Colonic mucosa (tissue), 4 donors: ENCODE measurements at regions not wholly inside any gene's neighbourhood (a gene's known extent, or its start where the extent isn't known, plus 50 kb on each side); places are given as distances from the start of the nearest gene placed in this dataset.

Source experiments
- DNase-seq: peaks from one replicate; pipeline ENCODE4 v3.0.0-alpha.2; 2020
- H3K27ac ChIP-seq: fragments of 200-600 bp; one replicate; pipeline ENCODE4 v1.8.0; 2021
- H3K27me3 ChIP-seq: fragments of 200-600 bp; one replicate; pipeline ENCODE4 v1.8.0; 2021
- H3K36me3 ChIP-seq: fragments of 200-600 bp; one replicate; pipeline ENCODE4 v1.8.0; 2021
- H3K4me1 ChIP-seq: fragments of 200-600 bp; one replicate; pipeline ENCODE4 v1.8.0; 2021; ENCODE audit warnings: mild to moderate bottlenecking
- H3K4me3 ChIP-seq: fragments of 200-600 bp; one replicate; pipeline ENCODE4 v1.8.0; 2021
- H3K9ac ChIP-seq, 2 donors: one replicate each; pipeline ENCODE4 v1.7.0; 2013; ENCODE audit warnings: control low read depth in 2 of 2, low read depth in 2 of 2, low read length in 2 of 2
- H3K9me3 ChIP-seq: fragments of 200-600 bp; one replicate; pipeline ENCODE4 v1.8.0; 2021
- CTCF ChIP-seq: fragments of 200-600 bp; IDR thresholded peaks from one replicate; pipeline ENCODE4 v1.8.0; 2022; ENCODE audit warnings: antibody characterized with exemption, mild to moderate bottlenecking
- intact Hi-C: fragments of 100-400 bp; cut with DNase I; formaldehyde crosslinking; loops from one replicate; pipeline ENCODE4 v1.14.1; 2022
- donor health status: healthy.
- donor health status: DM: no; HTN: no; CAD: no.
- donor health status: DM: no; HTN: no; CAD: no.

- intact Hi-C loops = no loop called here
- TF ChIP-seq CTCF = no peak
- Histone ChIP-seq H3K9me3 (no peaks in the 10 kb centered on the region), H3K4me3 (no peak overlapping the region), H3K36me3 (no peaks in the 10 kb centered on the region), H3K9ac (no peak overlapping the region), H3K4me1 (no peaks in the 10 kb centered on the region), H3K27me3 (no peaks in the 10 kb centered on the region), H3K27ac (no peak overlapping the region)
- no peak for DNase-seq
Measured at GRCh38 chr2:18849841-18850578, 260.6 kb upstream of the NT5C1B start.

- Histone ChIP-seq H3K36me3 (no peaks in the 10 kb centered on the region), H3K27me3 (no peaks in the 10 kb centered on the region), H3K9ac (no peak overlapping the region), H3K9me3 (no peaks in the 10 kb centered on the region), H3K4me1 (no peaks in the 10 kb centered on the region), H3K27ac (no peak overlapping the region), H3K4me3 (no peak overlapping the region)
- DNase-seq = no peak
- no peak for TF ChIP-seq CTCF
- intact Hi-C loops = no loop called here
Measured at GRCh38 chr2:18848646-18849045, 259.3 kb upstream of the NT5C1B start.

GRCh38 chr2:18845854-18846445, 256.6 kb upstream of the NT5C1B start:
- Histone ChIP-seq H3K36me3 (no peaks in the 10 kb centered on the region), H3K9ac (no peak overlapping the region), H3K4me1 (no peaks in the 10 kb centered on the region), H3K27me3 (no peaks in the 10 kb centered on the region), H3K4me3 (no peak overlapping the region), H3K9me3 (no peaks in the 10 kb centered on the region), H3K27ac (no peak overlapping the region)
- TF ChIP-seq CTCF = no peak
- no peak for DNase-seq
- intact Hi-C loops = no loop called here

- TF ChIP-seq CTCF = no peak
- Histone ChIP-seq H3K27me3 (no peaks in the 10 kb centered on the region), H3K9ac (no peak overlapping the region), H3K9me3 (no peaks in the 10 kb centered on the region), H3K27ac (no peak overlapping the region), H3K4me1 (no peaks in the 10 kb centered on the region), H3K36me3 (no peaks in the 10 kb centered on the region), H3K4me3 (no peak overlapping the region)
- intact Hi-C loops = no loop called here
- DNase-seq = no peak
Measured at GRCh38 chr2:18842836-18843235, 253.5 kb upstream of the NT5C1B start.

GRCh38 chr2:18841248-18842150, 252.1 kb upstream of the NT5C1B start:
- Histone ChIP-seq H3K4me1 (no peaks in the 10 kb centered on the region), H3K27ac (no peak overlapping the region), H3K4me3 (no peak overlapping the region), H3K27me3 (no peaks in the 10 kb centered on the region), H3K9ac (no peak overlapping the region), H3K9me3 (no peaks in the 10 kb centered on the region), H3K36me3 (no peaks in the 10 kb centered on the region)
- peak; percentile 48 for DNase-seq
- intact Hi-C loops = no loop called here
- no peak for TF ChIP-seq CTCF
